ENCODE measurements at regions not wholly inside any gene's neighbourhood (a gene's known extent, or its start where the extent isn't known, plus 50 kb on each side); places are given as distances from the start of the nearest gene placed in this dataset.

DNA sequence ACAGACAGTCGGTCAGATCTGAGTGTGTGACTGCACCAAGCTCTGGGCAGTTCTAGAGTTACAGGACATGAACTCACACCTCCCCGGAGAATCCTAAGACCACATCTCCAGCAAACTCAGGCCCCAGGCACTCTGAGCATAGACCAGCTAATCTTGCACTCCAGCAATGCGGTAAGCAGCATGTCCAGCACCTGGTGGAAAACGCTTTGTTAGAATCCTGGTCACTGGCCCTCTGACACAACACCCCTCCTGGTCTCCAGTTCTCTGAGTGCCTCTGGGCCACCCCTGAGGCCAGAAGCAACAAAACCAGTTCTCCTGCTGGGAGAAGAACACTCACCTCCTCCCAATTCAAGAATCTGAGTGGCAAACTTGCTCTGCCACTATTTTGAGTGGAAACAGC lies 82.7 kb upstream of the TMEM45B start:
- TF ChIP-seq, protein P1, sequence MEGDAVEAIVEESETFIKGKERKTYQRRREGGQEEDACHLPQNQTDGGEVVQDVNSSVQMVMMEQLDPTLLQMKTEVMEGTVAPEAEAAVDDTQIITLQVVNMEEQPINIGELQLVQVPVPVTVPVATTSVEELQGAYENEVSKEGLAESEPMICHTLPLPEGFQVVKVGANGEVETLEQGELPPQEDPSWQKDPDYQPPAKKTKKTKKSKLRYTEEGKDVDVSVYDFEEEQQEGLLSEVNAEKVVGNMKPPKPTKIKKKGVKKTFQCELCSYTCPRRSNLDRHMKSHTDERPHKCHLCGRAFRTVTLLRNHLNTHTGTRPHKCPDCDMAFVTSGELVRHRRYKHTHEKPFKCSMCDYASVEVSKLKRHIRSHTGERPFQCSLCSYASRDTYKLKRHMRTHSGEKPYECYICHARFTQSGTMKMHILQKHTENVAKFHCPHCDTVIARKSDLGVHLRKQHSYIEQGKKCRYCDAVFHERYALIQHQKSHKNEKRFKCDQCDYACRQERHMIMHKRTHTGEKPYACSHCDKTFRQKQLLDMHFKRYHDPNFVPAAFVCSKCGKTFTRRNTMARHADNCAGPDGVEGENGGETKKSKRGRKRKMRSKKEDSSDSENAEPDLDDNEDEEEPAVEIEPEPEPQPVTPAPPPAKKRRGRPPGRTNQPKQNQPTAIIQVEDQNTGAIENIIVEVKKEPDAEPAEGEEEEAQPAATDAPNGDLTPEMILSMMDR (IDR thresholded peaks at IDR 0.05) = no peak
- TF ChIP-seq POLR2A (IDR thresholded peaks at IDR 0.05; ENCODE audit: low read depth) (no peak), POLR2AphosphoS5 (IDR thresholded peaks at IDR 0.05) (no peak), EP300 (IDR thresholded peaks at IDR 0.05) (no peak)

All from esophagus muscularis mucosa (tissue), 4 donors.